H1 (cell line): ENCODE measurements at regions not wholly inside any gene's neighbourhood (a gene's known extent, or its start where the extent isn't known, plus 50 kb on each side); places are given as distances from the start of the nearest gene placed in this dataset.
A peak's percentile ranks its signal among the peaks of the same experiment; 100 is the strongest.

Source experiments
- CTCF ChIA-PET: fragments of 300-600 bp; sonication (Branson Sonifier 250); formaldehyde crosslinking; loops from one replicate; lab custom pipeline; 2021; ENCODE audit not compliant: partially characterized antibody; lab: Charles Lee
- POLR2A ChIA-PET: fragments of 300-600 bp; sonication (Branson Sonifier 250); formaldehyde crosslinking; loops from one replicate; lab custom pipeline; 2021; ENCODE audit warnings: inconsistent platforms; ENCODE audit not compliant: partially characterized antibody; lab: Charles Lee
- DNase-seq, 2 experiments: peaks; one replicate each; pipeline versions ENCODE4 v3.0.0 to v3.0.0-alpha.2; 2010 to 2022; ENCODE audit warnings: low spot score in 2 of 2, low read depth in 1 of 2, mixed read lengths in 1 of 2
- FAIRE-seq: peaks from 2 replicates; lab custom pipeline; 2011; peaks lifted over from hg19 to GRCh38; lab: Jason Lieb, UNC
- H2AFZ ChIP-seq: 2 replicates; pipeline ENCODE4 v1.8.1; 2012; ENCODE audit warnings: low read length, inconsistent platforms
- H2AK5ac ChIP-seq: 2 replicates; pipeline ENCODE4 v1.6.1; 2013; ENCODE audit warnings: low read depth, low read length
- H2BK120ac ChIP-seq: replicated peaks from 2 replicates; pipeline ENCODE3; 2013; ENCODE audit warnings: low read depth, low read length, inconsistent platforms
- H2BK12ac ChIP-seq: 2 replicates; pipeline ENCODE4 v1.6.1; 2013; ENCODE audit warnings: low read depth, low read length
- H2BK15ac ChIP-seq: 2 replicates; pipeline ENCODE4 v1.6.1; 2013; ENCODE audit warnings: low read length
- H2BK20ac ChIP-seq: 2 replicates; pipeline ENCODE4 v1.6.1; 2013; ENCODE audit warnings: low read length
- H2BK5ac ChIP-seq: 2 replicates; pipeline ENCODE4 v1.6.1; 2013; ENCODE audit warnings: low read depth, low read length
- H3K14ac ChIP-seq: 2 replicates; pipeline ENCODE4 v1.6.1; 2013; ENCODE audit warnings: inconsistent platforms; ENCODE audit not compliant: insufficient read length
- H3K18ac ChIP-seq: 2 replicates; pipeline ENCODE4 v1.6.1; 2013; ENCODE audit warnings: low read length; ENCODE audit errors: extremely low read depth
- H3K23ac ChIP-seq: 2 replicates; pipeline ENCODE4 v1.6.1; 2013; ENCODE audit warnings: inconsistent platforms; ENCODE audit not compliant: insufficient read length
- H3K23me2 ChIP-seq: 2 replicates; pipeline ENCODE4 v1.6.1; 2013; ENCODE audit warnings: low read depth, low read length
- H3K27ac ChIP-seq: 2 replicates; pipeline ENCODE4 v1.6.1; 2011; ENCODE audit warnings: low read depth, low read length, inconsistent platforms
- H3K27me3 ChIP-seq, 4 experiments: replicated peaks in 1 of 4; 1 replicate in 1 of 4; 2 replicates in 3 of 4; pipeline versions ENCODE4 v1.6.1 to v1.8.1; 2011 to 2013; ENCODE audit warnings: low read length in 3 of 4, mild to moderate bottlenecking in 3 of 4, inconsistent platforms in 2 of 4, mixed read lengths in 2 of 4, moderate library complexity in 1 of 4; ENCODE audit not compliant: control insufficient read depth in 3 of 4, insufficient read depth in 3 of 4; ENCODE audit errors: extremely low read depth in 1 of 4
- H3K36me3 ChIP-seq, 4 experiments: 2 replicates each; pipeline versions ENCODE4 v1.6.1 to v1.8.1; 2011 to 2013; ENCODE audit warnings: mild to moderate bottlenecking in 4 of 4, low read length in 3 of 4, moderate library complexity in 2 of 4, control low read depth in 1 of 4, inconsistent platforms in 1 of 4; ENCODE audit not compliant: insufficient read depth in 4 of 4, control insufficient read depth in 2 of 4
- H3K4ac ChIP-seq: replicated peaks from 2 replicates; pipeline ENCODE3; 2013; ENCODE audit warnings: low read length, low read depth, mixed read lengths, inconsistent platforms; ENCODE audit not compliant: insufficient read length
- H3K4me1 ChIP-seq, 4 experiments: replicated peaks in 1 of 4; 1 replicate in 1 of 4; 2 replicates in 3 of 4; pipeline versions ENCODE4 v1.6.1 to v1.8.1; 2011 to 2013; ENCODE audit warnings: low read length in 3 of 4, inconsistent platforms in 2 of 4, mixed read lengths in 1 of 4; ENCODE audit not compliant: insufficient read depth in 4 of 4, control insufficient read depth in 3 of 4
- H3K4me2 ChIP-seq, 2 experiments: 2 replicates each; pipeline versions ENCODE4 v1.6.1 to v1.8.1; 2011 to 2013; ENCODE audit warnings: low read depth in 2 of 2, low read length in 2 of 2, control low read depth in 1 of 2, inconsistent platforms in 1 of 2, mild to moderate bottlenecking in 1 of 2; ENCODE audit not compliant: insufficient read depth in 1 of 2
- H3K4me3 ChIP-seq, 4 experiments: fragments of 200-600, 300-600 bp in 1 of 4; sonication (generic), shearing (Covaris generic), sonication (Bioruptor Twin) in 1 of 4; 2 replicates each; pipeline versions ENCODE4 v1.5.1 to v1.8.1; 2011 to 2016; ENCODE audit warnings: low read length in 4 of 4, low read depth in 3 of 4, control low read depth in 2 of 4, inconsistent platforms in 2 of 4, mild to moderate bottlenecking in 2 of 4, mixed read lengths in 1 of 4, moderate library complexity in 1 of 4; ENCODE audit not compliant: insufficient read depth in 2 of 4; ENCODE audit errors: extremely low read depth in 1 of 4
- H3K56ac ChIP-seq: replicated peaks from 2 replicates; pipeline ENCODE3; 2013; ENCODE audit warnings: low read depth, mild to moderate bottlenecking, mixed read lengths, low read length, inconsistent platforms; ENCODE audit not compliant: insufficient read length
- H3K79me1 ChIP-seq: 2 replicates; pipeline ENCODE4 v1.6.1; 2013; ENCODE audit warnings: low read depth, low read length, control low read depth
- H3K79me2 ChIP-seq, 2 experiments: 2 replicates each; pipeline versions ENCODE4 v1.6.1 to v1.8.1; 2012 to 2013; ENCODE audit warnings: low read length in 2 of 2, mild to moderate bottlenecking in 2 of 2, inconsistent platforms in 1 of 2; ENCODE audit not compliant: insufficient read depth in 2 of 2, control insufficient read depth in 1 of 2
- H3K9ac ChIP-seq, 4 experiments: replicated peaks in 1 of 4; 1 replicate in 1 of 4; 2 replicates in 3 of 4; pipeline versions ENCODE4 v1.6.1 to v1.8.1; 2011 to 2013; ENCODE audit warnings: low read depth in 3 of 4, low read length in 3 of 4, control low read depth in 2 of 4, mild to moderate bottlenecking in 2 of 4, moderate library complexity in 2 of 4, inconsistent platforms in 1 of 4; ENCODE audit errors: extremely low read depth in 1 of 4
- H3K9me3 ChIP-seq, 2 experiments: 2 replicates each; pipeline versions ENCODE4 v1.6.1 to v1.8.1; 2012 to 2013; ENCODE audit warnings: mild to moderate bottlenecking in 2 of 2, moderate library complexity in 2 of 2, control low read depth in 1 of 2, inconsistent platforms in 1 of 2, low read depth in 1 of 2, low read length in 1 of 2, mixed read lengths in 1 of 2; ENCODE audit not compliant: insufficient read depth in 2 of 2
- H4K20me1 ChIP-seq, 2 experiments: replicated peaks in 1 of 2; 2 replicates each; pipeline versions ENCODE3 to v1.8.1; 2011 to 2013; ENCODE audit warnings: inconsistent platforms in 2 of 2, low read length in 2 of 2, mild to moderate bottlenecking in 1 of 2; ENCODE audit not compliant: insufficient read depth in 2 of 2, control insufficient read depth in 1 of 2
- H4K5ac ChIP-seq: 2 replicates; pipeline ENCODE4 v1.6.1; 2013; ENCODE audit warnings: low read length, low read depth, mixed read lengths, inconsistent platforms; ENCODE audit not compliant: insufficient read length
- H4K8ac ChIP-seq: 2 replicates; pipeline ENCODE4 v1.8.0; 2013; ENCODE audit warnings: mild to moderate bottlenecking, moderate library complexity, low read length, inconsistent platforms; ENCODE audit not compliant: insufficient read depth; ENCODE audit errors: extremely low read depth
- H4K91ac ChIP-seq: replicated peaks from 2 replicates; pipeline ENCODE3; 2013; ENCODE audit warnings: low read length, mixed read lengths, inconsistent platforms; ENCODE audit not compliant: insufficient read length
- CEBPB ChIP-seq: IDR thresholded peaks from 2 replicates; pipeline ENCODE4 v1.6.1; 2012; ENCODE audit warnings: low read depth, low read length
- RAD21 ChIP-seq, 2 experiments: IDR thresholded peaks in 1 of 2; conservative IDR thresholded peaks in 1 of 2; 2 replicates each; pipeline ENCODE4 v1.6.1; 2011; ENCODE audit warnings: low read depth in 2 of 2, low read length in 2 of 2, improper control_type of control experiment in 1 of 2, inconsistent platforms in 1 of 2, mild to moderate bottlenecking in 1 of 2, moderate library complexity in 1 of 2
- TCF12 ChIP-seq: IDR thresholded peaks from 2 replicates; pipeline ENCODE4 v1.6.1; 2011; ENCODE audit warnings: low read depth, mild to moderate bottlenecking, low read length
- TF ChIP-seq, protein P1 (sequence below), 3 experiments: IDR thresholded peaks; 1 replicate in 2 of 3; 2 replicates in 1 of 3; pipeline versions ENCODE4 v1.5.1 to v1.6.1; 2011; ENCODE audit warnings: low read length in 3 of 3, mild to moderate bottlenecking in 3 of 3, inconsistent platforms in 2 of 3, low read depth in 1 of 3, moderate library complexity in 1 of 3; ENCODE audit not compliant: insufficient read depth in 1 of 3; ENCODE audit errors: control extremely low read depth in 1 of 3

DNA sequence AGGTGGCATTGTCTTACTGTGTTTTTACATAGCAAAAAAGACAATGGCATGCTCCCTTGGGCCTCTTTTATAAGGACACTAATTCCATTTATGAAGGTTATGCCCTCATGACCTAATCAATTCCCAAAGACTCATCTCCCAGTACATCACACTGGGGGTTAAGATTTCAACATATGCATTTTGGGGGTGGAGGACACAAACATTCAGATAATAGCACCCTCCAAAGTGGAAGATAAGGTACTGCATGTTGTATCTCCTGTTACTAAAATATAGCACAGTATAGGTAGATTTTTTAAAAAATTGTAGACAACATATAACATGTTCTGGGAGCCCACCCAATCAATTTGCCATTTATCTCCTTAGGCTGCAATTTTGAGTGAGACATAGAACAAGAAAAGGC is 221.2 kb downstream of the LIG4 start:
- Histone ChIP-seq H3K23ac (no peak overlapping the region), H3K4me3 (no peak overlapping the region), H4K8ac (no peak overlapping the region), H3K9ac (no peak overlapping the region), H3K9me3 (no peaks in the 10 kb centered on the region), H2BK12ac (no peak overlapping the region), H3K79me1 (no peaks in the 10 kb centered on the region), H3K14ac (no peak overlapping the region), H2BK5ac (no peak overlapping the region), H3K4me2 (no peak overlapping the region), H3K79me2 (no peaks in the 10 kb centered on the region), H4K5ac (no peak overlapping the region), H3K36me3 (no peaks in the 10 kb centered on the region), H2BK120ac (no peak overlapping the region), H4K20me1 (no peaks in the 10 kb centered on the region), H3K18ac (no peak overlapping the region), H3K27ac (no peak overlapping the region), H3K56ac (no peak overlapping the region), H3K27me3 (no peaks in the 10 kb centered on the region), H2AFZ (no peak overlapping the region), H3K23me2 (no peaks in the 10 kb centered on the region), H2BK20ac (no peak overlapping the region), H4K91ac (no peak overlapping the region), H2AK5ac (no peak overlapping the region), H3K4ac (no peak overlapping the region), H2BK15ac (no peak overlapping the region), H3K4me1 (no peaks in the 10 kb centered on the region)
- DNase-seq (no peak), FAIRE-seq (no peak)
- TF ChIP-seq RAD21 (IDR thresholded peaks at IDR 0.05 in 1 of 2, conservative IDR thresholded peaks at IDR 0.05 in 1 of 2; ENCODE audit: low read depth in 2 of 2, low read length in 2 of 2) (peak in 1 of 2 experiments; percentile 27; a peak in 1 of 4 replicates), TCF12 (no peak), CEBPB (0 out of 2 replicates have a peak, but pooled peaks have one; percentile 12)
- TF ChIP-seq, protein P1, sequence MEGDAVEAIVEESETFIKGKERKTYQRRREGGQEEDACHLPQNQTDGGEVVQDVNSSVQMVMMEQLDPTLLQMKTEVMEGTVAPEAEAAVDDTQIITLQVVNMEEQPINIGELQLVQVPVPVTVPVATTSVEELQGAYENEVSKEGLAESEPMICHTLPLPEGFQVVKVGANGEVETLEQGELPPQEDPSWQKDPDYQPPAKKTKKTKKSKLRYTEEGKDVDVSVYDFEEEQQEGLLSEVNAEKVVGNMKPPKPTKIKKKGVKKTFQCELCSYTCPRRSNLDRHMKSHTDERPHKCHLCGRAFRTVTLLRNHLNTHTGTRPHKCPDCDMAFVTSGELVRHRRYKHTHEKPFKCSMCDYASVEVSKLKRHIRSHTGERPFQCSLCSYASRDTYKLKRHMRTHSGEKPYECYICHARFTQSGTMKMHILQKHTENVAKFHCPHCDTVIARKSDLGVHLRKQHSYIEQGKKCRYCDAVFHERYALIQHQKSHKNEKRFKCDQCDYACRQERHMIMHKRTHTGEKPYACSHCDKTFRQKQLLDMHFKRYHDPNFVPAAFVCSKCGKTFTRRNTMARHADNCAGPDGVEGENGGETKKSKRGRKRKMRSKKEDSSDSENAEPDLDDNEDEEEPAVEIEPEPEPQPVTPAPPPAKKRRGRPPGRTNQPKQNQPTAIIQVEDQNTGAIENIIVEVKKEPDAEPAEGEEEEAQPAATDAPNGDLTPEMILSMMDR (IDR thresholded peaks at IDR 0.05; ENCODE audit: control extremely low read depth in 1 of 3, insufficient read depth in 1 of 3, low read depth in 1 of 3, low read length in 3 of 3): peak in 1 of 3 experiments; percentile 15; a peak in 1 of 4 replicates
- POLR2A ChIA-PET: no interaction called here
- CTCF ChIA-PET: no interaction called here
